Left ventricle myocardium inferior (tissue), 1 donor: ENCODE measurements at regions not wholly inside any gene's neighbourhood (a gene's known extent, or its start where the extent isn't known, plus 50 kb on each side); places are given as distances from the start of the nearest gene placed in this dataset.

Experiments used
- DNase-seq: peaks from one replicate; pipeline ENCODE4 v3.0.0-alpha.2; 2020
- H3K27ac ChIP-seq: fragments of 200-600 bp; replicated peaks from 2 replicates; pipeline ENCODE4 v1.8.0; 2021
- H3K27me3 ChIP-seq: fragments of 200-600 bp; 2 replicates; pipeline ENCODE4 v1.8.0; 2021; ENCODE audit warnings: low read depth
- H3K36me3 ChIP-seq: fragments of 200-600 bp; 2 replicates; pipeline ENCODE4 v1.8.0; 2021
- H3K4me1 ChIP-seq: fragments of 200-600 bp; 2 replicates; pipeline ENCODE4 v1.8.0; 2021
- H3K4me3 ChIP-seq: fragments of 200-600 bp; 2 replicates; pipeline ENCODE4 v1.8.0; 2021; ENCODE audit warnings: mild to moderate bottlenecking, moderate library complexity
- H3K9me3 ChIP-seq: fragments of 200-600 bp; replicated peaks from 2 replicates; pipeline ENCODE4 v1.8.0; 2021
- intact Hi-C: fragments of 100-400 bp; cut with micrococcal nuclease; formaldehyde crosslinking; loops from one replicate; pipeline ENCODE4 v1.11.0; 2022
- TF ChIP-seq, protein P1 (sequence below): fragments of 200-600 bp; IDR thresholded peaks from 2 replicates; pipeline ENCODE4 v1.8.0; 2021; ENCODE audit warnings: antibody characterized with exemption, mild to moderate bottlenecking, borderline replicate concordance
- donor health status: DM: no; HTN: yes; CAD: no; lungs with severe emphysema.

DNA sequence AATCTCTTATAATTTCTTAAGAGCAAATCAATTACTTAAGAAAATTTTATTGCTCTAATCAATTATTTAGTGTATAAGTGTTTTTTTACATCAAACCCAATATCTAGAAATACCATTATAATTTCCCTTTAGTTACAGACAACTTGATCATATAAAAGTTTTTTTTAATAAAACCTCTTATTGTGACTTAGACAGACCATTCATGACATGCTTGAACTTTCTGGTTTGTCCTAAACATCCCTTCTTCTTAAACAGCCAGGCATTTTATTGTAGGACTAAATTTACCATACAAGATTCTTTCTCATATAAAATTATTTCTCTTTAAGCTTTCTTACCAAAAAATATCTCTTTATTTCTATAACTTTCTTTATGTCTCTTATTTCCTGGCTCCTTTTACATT lies 164.5 kb downstream of the SUCNR1 start:
- Histone ChIP-seq H3K4me3 (no peak overlapping the region), H3K27me3 (no peaks in the 10 kb centered on the region), H3K27ac (no peak overlapping the region), H3K4me1 (no peaks in the 10 kb centered on the region), H3K36me3 (no peaks in the 10 kb centered on the region), H3K9me3 (peaks cover 44% of the 10 kb centered on the region)
- TF ChIP-seq, protein P1, sequence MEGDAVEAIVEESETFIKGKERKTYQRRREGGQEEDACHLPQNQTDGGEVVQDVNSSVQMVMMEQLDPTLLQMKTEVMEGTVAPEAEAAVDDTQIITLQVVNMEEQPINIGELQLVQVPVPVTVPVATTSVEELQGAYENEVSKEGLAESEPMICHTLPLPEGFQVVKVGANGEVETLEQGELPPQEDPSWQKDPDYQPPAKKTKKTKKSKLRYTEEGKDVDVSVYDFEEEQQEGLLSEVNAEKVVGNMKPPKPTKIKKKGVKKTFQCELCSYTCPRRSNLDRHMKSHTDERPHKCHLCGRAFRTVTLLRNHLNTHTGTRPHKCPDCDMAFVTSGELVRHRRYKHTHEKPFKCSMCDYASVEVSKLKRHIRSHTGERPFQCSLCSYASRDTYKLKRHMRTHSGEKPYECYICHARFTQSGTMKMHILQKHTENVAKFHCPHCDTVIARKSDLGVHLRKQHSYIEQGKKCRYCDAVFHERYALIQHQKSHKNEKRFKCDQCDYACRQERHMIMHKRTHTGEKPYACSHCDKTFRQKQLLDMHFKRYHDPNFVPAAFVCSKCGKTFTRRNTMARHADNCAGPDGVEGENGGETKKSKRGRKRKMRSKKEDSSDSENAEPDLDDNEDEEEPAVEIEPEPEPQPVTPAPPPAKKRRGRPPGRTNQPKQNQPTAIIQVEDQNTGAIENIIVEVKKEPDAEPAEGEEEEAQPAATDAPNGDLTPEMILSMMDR, result no peak
- no peak for DNase-seq
- intact Hi-C loops, result no loop called here

DNA sequence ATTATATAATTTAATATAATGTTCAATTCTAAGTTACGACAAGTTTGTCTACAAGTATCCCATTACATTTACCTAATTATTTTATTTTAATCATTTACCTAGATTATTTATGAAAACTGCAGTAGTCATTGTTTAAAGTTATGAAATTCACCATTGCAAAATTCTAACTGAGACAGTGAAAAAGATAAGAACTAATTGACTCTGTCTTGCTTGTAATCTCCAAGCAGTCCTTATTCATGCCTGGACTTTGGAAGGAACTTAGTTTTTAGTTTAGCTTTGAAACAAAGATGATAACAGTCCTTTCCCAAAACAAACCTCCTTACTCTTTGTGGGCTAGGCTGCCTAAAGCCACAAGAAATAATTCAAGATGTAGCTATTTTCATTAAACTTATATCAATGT lies 165.0 kb downstream of the SUCNR1 start:
- no peaks in the 10 kb centered on the region for H3K4me1 ChIP-seq
- TF ChIP-seq, protein P1, result no peak
- no peak overlapping the region for H3K4me3 ChIP-seq
- peaks cover 41% of the 10 kb centered on the region for H3K9me3 ChIP-seq
- intact Hi-C loops, result no loop called here
- no peak overlapping the region for H3K27ac ChIP-seq
- no peaks in the 10 kb centered on the region for H3K27me3 ChIP-seq
- DNase-seq, result no peak
- no peaks in the 10 kb centered on the region for H3K36me3 ChIP-seq

DNA sequence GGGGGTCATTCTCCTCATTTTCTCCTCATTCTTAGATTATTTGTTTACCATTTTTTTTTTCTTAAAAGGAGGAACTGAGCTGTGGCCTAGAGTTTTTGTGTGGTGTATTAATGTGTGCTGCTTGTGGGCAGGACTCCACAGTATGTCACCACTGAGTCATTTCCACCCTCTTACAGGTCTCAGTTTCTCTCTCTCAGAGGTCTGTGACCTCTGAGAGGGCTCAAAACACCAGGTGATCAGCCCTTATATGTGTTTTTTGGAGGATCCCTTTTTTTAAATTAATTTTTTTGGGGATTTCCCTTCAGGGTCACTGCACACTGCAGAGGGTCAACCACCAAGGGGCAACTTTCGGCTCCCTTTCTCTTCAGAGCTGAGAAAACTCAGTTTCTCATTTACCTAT lies 166.4 kb downstream of the SUCNR1 start:
- intact Hi-C loops, result no loop called here
- H3K4me3 ChIP-seq, result no peak overlapping the region
- no peaks in the 10 kb centered on the region for H3K27me3 ChIP-seq
- no peak overlapping the region for H3K27ac ChIP-seq
- no peaks in the 10 kb centered on the region for H3K4me1 ChIP-seq
- DNase-seq, result no peak
- TF ChIP-seq, protein P1, result no peak
- H3K9me3 ChIP-seq, result peaks cover 39% of the 10 kb centered on the region
- no peaks in the 10 kb centered on the region for H3K36me3 ChIP-seq

DNA sequence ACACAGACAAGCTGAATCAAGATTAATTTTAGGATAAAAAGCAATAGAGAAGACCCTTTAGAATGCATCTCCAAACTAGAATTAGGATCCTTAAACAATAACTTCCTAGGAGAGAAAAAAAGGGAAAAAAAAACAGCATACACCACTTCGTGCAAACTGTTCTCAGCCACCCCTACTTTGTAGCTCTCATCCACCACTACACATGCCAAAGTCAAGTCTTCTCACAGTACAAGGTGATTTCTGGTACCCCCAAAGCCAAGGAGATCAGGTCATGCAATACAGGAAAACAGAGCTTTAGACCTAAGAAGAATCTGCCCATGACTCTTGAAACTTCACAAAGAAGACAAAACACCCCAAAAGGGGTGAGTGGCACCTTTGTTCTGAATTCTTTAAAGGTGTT lies 166.9 kb downstream of the SUCNR1 start:
- no peaks in the 10 kb centered on the region for H3K27me3 ChIP-seq
- H3K4me3 ChIP-seq, result no peak overlapping the region
- H3K27ac ChIP-seq, result no peak overlapping the region
- H3K9me3 ChIP-seq, result peaks cover 36% of the 10 kb centered on the region
- DNase-seq, result no peak
- intact Hi-C loops, result no loop called here
- no peaks in the 10 kb centered on the region for H3K4me1 ChIP-seq
- TF ChIP-seq, protein P1, result no peak
- no peaks in the 10 kb centered on the region for H3K36me3 ChIP-seq

DNA sequence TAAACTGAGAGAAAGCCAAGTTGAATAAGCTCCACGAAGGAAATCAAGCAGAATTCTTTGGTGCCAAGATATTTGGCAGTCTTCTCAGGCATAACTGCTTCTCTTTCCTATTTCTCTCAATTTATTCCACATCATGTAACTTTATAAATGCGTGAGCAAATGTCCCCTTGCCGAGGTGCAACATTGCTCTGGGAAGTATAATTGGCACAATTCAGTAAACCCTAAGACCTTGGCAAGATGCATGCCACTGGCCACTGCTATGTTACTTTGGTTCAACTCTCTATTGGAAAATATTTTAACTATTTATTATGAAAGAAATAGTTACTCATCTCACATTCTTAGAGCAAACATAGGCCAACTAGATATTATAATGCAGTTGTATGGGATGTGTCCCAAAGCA lies 170.2 kb downstream of the SUCNR1 start:
- H3K4me1 ChIP-seq, result peaks cover 4% of the 10 kb centered on the region
- DNase-seq, result no peak
- H3K27me3 ChIP-seq, result no peaks in the 10 kb centered on the region
- no peaks in the 10 kb centered on the region for H3K36me3 ChIP-seq
- H3K27ac ChIP-seq, result no peak overlapping the region
- H3K4me3 ChIP-seq, result no peak overlapping the region
- H3K9me3 ChIP-seq, result peaks cover 3% of the 10 kb centered on the region
- TF ChIP-seq, protein P1, result no peak
- intact Hi-C loops, result no loop called here

DNA sequence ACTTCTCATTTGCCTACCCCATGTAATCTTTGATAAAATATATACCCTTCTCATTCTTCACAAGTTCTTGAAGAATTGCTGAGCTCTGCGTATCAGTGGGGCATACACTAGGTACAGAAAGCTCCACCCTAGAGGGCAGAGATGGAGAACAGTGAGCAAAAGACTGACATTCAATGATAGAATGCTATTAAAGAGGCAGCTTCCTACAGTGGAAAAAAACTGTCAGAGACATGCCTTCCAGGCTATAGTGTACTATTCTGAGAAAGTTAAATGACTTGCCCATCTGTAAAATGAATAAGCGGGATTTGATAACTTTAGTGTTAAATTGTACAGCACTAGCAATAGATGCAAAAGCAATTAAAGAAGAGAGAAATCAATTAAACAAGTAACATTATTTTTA lies 172.8 kb downstream of the SUCNR1 start:
- Histone ChIP-seq H3K27me3 (no peaks in the 10 kb centered on the region), H3K9me3 (no peaks in the 10 kb centered on the region), H3K4me1 (peaks cover 4% of the 10 kb centered on the region), H3K36me3 (no peaks in the 10 kb centered on the region), H3K4me3 (no peak overlapping the region), H3K27ac (no peak overlapping the region)
- intact Hi-C loops, result no loop called here
- TF ChIP-seq, protein P1, result no peak
- no peak for DNase-seq
